DOHH2 (cell line): ENCODE measurements at regions not wholly inside any gene's neighbourhood (a gene's known extent, or its start where the extent isn't known, plus 50 kb on each side); places are given as distances from the start of the nearest gene placed in this dataset.

ENCODE experiments used
- CTCF ChIP-seq: fragments of 200-600 bp; sonication (generic); IDR thresholded peaks from one replicate; pipeline ENCODE4 v1.5.1; 2014; ENCODE audit warnings: antibody characterized with exemption, mild to moderate bottlenecking, low read depth, low read length; ENCODE audit not compliant: poor library complexity, severe bottlenecking
- EZH2phosphoT487 ChIP-seq: fragments of 200-600 bp; sonication (generic); IDR thresholded peaks from 2 replicates; pipeline ENCODE4 v1.6.1; 2017; ENCODE audit warnings: borderline replicate concordance, mild to moderate bottlenecking, antibody characterized with exemption, low read length, moderate library complexity, mixed read lengths

- TF ChIP-seq CTCF (no peak), EZH2phosphoT487 (no peak)
Observed at GRCh38 chr12:91404441-91404840, 221.8 kb upstream of the DCN start.
